ENCODE measurements at regions not wholly inside any gene's neighbourhood (a gene's known extent, or its start where the extent isn't known, plus 50 kb on each side); places are given as distances from the start of the nearest gene placed in this dataset.

DNA sequence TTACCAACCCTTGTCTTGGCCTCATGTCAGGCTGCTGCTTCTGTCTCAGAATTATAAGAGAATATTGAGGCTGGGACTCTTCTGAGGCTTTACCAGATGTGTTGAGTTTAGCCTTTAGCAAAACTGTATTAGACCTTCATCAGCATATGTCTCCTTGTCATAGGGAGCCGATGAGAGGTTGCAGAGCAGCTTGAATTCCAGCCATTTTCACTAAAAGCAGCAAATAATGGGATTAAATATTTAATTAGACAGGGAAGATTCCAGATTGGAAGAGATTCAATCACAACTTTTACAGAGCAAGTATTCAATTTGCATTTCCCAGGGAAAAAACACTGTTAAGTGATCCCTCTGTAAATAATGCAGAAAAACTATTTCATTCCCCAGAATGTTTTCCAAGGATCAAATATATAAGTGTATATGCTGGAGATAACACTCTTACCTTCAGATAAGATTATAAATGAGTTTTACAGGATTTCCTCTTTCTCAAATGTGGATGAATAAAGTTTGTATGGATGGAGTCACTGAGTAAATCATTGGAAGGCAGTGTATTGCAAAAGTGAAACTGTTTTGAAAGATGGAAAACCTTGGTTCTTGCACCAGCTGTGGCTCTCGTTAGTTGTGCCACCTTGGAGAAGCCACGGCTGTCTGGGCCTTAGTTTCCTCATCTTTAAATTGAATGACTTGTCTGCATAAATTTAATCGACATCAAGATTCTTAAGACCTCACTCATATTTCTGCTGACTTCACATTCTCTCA is 466.4 kb upstream of the SGO1 start:
- ChIA-PET POLR2A (no interaction called here), CTCF (no interaction called here)
- H3K9me3 ChIP-seq (ENCODE audit: control insufficient read depth, insufficient read depth, low read length), result no peaks in the 10 kb centered on the region
- H3K27me3 ChIP-seq (ENCODE audit: control insufficient read depth, insufficient read depth, low read length), result no peaks in the 10 kb centered on the region
- no peak for DNase-seq (ENCODE audit: low read depth, low spot score)
- H3K27ac ChIP-seq (ENCODE audit: low read depth, low read length), result no peak overlapping the region
- TF ChIP-seq, protein P1, sequence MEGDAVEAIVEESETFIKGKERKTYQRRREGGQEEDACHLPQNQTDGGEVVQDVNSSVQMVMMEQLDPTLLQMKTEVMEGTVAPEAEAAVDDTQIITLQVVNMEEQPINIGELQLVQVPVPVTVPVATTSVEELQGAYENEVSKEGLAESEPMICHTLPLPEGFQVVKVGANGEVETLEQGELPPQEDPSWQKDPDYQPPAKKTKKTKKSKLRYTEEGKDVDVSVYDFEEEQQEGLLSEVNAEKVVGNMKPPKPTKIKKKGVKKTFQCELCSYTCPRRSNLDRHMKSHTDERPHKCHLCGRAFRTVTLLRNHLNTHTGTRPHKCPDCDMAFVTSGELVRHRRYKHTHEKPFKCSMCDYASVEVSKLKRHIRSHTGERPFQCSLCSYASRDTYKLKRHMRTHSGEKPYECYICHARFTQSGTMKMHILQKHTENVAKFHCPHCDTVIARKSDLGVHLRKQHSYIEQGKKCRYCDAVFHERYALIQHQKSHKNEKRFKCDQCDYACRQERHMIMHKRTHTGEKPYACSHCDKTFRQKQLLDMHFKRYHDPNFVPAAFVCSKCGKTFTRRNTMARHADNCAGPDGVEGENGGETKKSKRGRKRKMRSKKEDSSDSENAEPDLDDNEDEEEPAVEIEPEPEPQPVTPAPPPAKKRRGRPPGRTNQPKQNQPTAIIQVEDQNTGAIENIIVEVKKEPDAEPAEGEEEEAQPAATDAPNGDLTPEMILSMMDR (IDR thresholded peaks at IDR 0.05; ENCODE audit: low read depth, low read length), result no peak
- H3K4me3 ChIP-seq (ENCODE audit: low read depth, low read length), result no peak overlapping the region

DNA sequence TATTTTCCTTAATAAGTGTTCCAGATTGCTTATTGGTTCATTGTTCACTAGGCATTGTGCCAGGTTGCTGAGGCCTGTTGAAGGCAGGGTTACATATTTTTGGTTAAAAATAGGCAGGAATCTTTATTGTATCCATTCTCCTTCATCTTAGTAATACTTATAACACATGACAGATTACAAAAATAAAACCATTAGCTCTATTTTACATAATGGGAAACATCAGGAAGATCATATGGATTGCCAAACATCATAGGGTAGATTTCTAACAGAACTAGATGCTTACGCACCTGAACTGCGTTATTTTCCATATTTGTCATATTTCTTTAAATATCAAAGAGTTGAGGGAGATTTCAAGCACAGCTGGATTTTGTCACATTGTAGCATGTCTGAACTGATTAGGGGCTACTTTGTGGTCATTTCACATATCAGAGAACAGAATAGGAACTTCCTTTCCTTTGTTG is 462.9 kb upstream of the SGO1 start:
- no peak overlapping the region for H3K4me3 ChIP-seq (ENCODE audit: low read depth, low read length)
- no peak for DNase-seq (ENCODE audit: low read depth, low spot score)
- no peaks in the 10 kb centered on the region for H3K9me3 ChIP-seq (ENCODE audit: control insufficient read depth, insufficient read depth, low read length)
- H3K27me3 ChIP-seq (ENCODE audit: control insufficient read depth, insufficient read depth, low read length), result no peaks in the 10 kb centered on the region
- ChIA-PET CTCF (interaction anchor here (1.2 kb wide), 1 partner anchor 9 kb away, joined by 3 read pairs; no protein-coding TSS in a partner anchor), POLR2A (no interaction called here)
- H3K27ac ChIP-seq (ENCODE audit: low read depth, low read length), result no peak overlapping the region
- TF ChIP-seq, protein P1 (IDR thresholded peaks at IDR 0.05; ENCODE audit: low read depth, low read length), result no peak

DNA sequence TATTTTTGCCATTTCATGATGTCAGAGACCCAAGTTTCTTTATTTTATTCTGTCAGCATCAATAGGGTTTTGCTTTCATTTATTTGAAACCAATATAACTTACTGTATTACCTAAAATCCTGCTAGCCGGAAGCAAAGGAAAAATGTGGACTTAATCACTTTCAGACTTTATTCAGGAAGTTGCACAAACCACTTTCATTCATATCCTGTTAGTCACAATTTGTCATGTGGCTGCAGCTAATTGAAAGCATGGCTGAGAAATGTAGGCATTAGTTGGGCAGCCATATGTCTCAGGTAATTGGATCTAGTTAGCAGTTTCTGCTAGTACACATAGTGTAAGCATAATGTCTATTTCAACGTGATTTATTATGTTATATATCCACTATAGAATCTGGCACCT is 462.3 kb upstream of the SGO1 start:
- DNase-seq (ENCODE audit: low read depth, low spot score), result peak; percentile 43
- Histone ChIP-seq H3K9me3 (ENCODE audit: control insufficient read depth, insufficient read depth, low read length) (no peaks in the 10 kb centered on the region), H3K27me3 (ENCODE audit: control insufficient read depth, insufficient read depth, low read length) (no peaks in the 10 kb centered on the region), H3K27ac (ENCODE audit: low read depth, low read length) (no peak overlapping the region), H3K4me3 (ENCODE audit: low read depth, low read length) (no peak overlapping the region)
- ChIA-PET CTCF (interaction anchor here (1.2 kb wide), 1 partner anchor 10 kb away, joined by 3 read pairs; no protein-coding TSS in a partner anchor), POLR2A (no interaction called here)
- TF ChIP-seq, protein P1 (IDR thresholded peaks at IDR 0.05; ENCODE audit: low read depth, low read length), result no peak

DNA sequence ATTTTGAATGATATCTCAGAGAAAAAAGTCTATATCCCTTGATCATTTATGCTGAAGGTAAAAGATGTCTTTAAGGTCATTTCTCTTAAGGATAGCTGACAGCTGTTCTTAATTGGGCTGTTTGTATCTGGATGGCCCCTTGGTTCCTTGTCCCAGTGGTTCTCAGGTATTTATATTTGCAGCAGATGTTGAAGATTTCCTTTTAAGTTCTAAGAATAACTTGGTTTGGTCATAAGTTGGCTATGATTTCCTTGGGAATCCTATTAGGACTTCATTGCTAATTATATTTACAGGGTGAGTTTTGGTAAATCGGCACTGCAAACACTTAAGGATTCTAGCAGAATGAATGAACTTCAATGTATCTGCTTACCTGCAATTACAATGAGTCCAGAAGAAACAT is 460.4 kb upstream of the SGO1 start:
- Histone ChIP-seq H3K9me3 (ENCODE audit: control insufficient read depth, insufficient read depth, low read length) (no peaks in the 10 kb centered on the region), H3K27me3 (ENCODE audit: control insufficient read depth, insufficient read depth, low read length) (no peaks in the 10 kb centered on the region), H3K4me3 (ENCODE audit: low read depth, low read length) (no peak overlapping the region), H3K27ac (ENCODE audit: low read depth, low read length) (no peak overlapping the region)
- CTCF ChIA-PET, result no interaction called here
- POLR2A ChIA-PET, result no interaction called here
- no peak for DNase-seq (ENCODE audit: low read depth, low spot score)
- TF ChIP-seq, protein P1 (IDR thresholded peaks at IDR 0.05; ENCODE audit: low read depth, low read length), result no peak

DNA sequence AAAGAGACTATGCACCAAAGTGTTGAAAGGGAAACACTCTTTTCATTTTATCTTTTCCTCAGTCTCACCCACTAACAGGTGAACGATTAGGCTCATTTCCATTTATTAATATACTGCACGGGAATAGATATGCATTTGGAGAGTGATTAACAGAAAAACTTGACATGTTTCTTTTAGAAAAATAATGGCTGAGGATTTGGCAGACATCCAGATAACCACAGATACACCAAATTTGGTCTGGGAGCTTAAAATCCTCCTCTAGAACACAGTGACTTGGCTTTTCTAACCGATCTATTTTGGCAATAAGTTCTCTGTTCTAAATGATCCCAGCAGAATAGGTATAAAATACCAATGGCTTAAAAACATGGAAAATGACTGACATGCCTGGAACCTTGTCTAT is 459.3 kb upstream of the SGO1 start:
- no peak for DNase-seq (ENCODE audit: low read depth, low spot score)
- CTCF ChIA-PET, result no interaction called here
- Histone ChIP-seq H3K27me3 (ENCODE audit: control insufficient read depth, insufficient read depth, low read length) (no peaks in the 10 kb centered on the region), H3K4me3 (ENCODE audit: low read depth, low read length) (no peak overlapping the region), H3K27ac (ENCODE audit: low read depth, low read length) (no peak overlapping the region), H3K9me3 (ENCODE audit: control insufficient read depth, insufficient read depth, low read length) (no peaks in the 10 kb centered on the region)
- TF ChIP-seq, protein P1 (IDR thresholded peaks at IDR 0.05; ENCODE audit: low read depth, low read length), result no peak
- POLR2A ChIA-PET, result no interaction called here

All from AG04450 (cell line).